ENCODE measurements at regions not wholly inside any gene's neighbourhood (a gene's known extent, or its start where the extent isn't known, plus 50 kb on each side); places are given as distances from the start of the nearest gene placed in this dataset.

DNA sequence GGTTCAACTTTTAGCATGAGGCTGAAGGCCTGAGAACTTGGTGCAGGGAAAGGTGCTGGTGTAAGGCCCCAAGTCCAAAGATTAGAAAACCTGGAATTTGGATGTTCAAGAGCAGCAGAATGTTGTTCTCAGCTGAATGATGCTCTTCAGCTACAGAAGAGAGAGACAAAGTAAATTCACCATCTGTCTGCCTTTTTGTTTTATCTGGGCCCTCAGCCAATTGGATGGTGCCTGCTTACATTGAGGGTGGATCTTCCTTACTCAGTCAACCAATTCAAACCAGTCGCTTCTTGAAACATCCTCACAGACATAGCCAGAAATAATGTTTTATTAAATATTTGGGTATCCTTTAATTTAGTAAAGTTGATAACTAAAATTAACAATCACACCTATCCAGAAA, 748.2 kb upstream of the ADAMTS5 start:
- BruUV-seq (replicated peaks) = no TSS peak
- H3K4me3 ChIP-seq (replicated peaks in 1 of 3; ENCODE audit: insufficient read depth in 1 of 3, low read depth in 1 of 3, low read length in 3 of 3) = no peak overlapping the region
- FAIRE-seq = no peak
- no peaks in the 10 kb centered on the region for H4K20me1 ChIP-seq (replicated peaks; ENCODE audit: control insufficient read depth, extremely low read depth, insufficient read depth, low read length)
- DNase-seq (ENCODE audit: low read depth, low spot score) = no peak
- no peak overlapping the region for H3K27ac ChIP-seq (ENCODE audit: insufficient read depth, low read depth, low read length)
- no peaks in the 10 kb centered on the region for H3K9me1 ChIP-seq (replicated peaks; ENCODE audit: control insufficient read depth, extremely low read depth, insufficient read depth, low read length)
- H3K4me1 ChIP-seq (ENCODE audit: control insufficient read depth, extremely low read depth, insufficient read depth, low read length) = no peaks in the 10 kb centered on the region
- TF ChIP-seq, protein P1, sequence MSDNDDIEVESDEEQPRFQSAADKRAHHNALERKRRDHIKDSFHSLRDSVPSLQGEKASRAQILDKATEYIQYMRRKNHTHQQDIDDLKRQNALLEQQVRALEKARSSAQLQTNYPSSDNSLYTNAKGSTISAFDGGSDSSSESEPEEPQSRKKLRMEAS (IDR thresholded peaks at IDR 0.05; ENCODE audit: insufficient read depth, insufficient read length) = no peak
- TF ChIP-seq POLR2AphosphoS5 (IDR thresholded peaks at IDR 0.05; ENCODE audit: insufficient read depth, low read depth, low read length) (no peak), GATA2 (IDR thresholded peaks at IDR 0.05; ENCODE audit: insufficient read depth, insufficient read length, low read depth, low read length) (no peak), EZH2 (IDR thresholded peaks at IDR 0.05; ENCODE audit: borderline replicate concordance, low read depth, low read length, severe bottlenecking) (no peak), FOS (IDR thresholded peaks at IDR 0.05; ENCODE audit: borderline replicate concordance, insufficient read depth, low read length) (no peak), MYC (IDR thresholded peaks at IDR 0.05; ENCODE audit: low read depth, low read length) (no peak), POLR2A (IDR thresholded peaks at IDR 0.05; ENCODE audit: low read depth, low read length) (no peak), JUN (IDR thresholded peaks at IDR 0.05; ENCODE audit: borderline replicate concordance, insufficient read depth, insufficient read length, low read depth) (no peak)
- TF ChIP-seq, protein P2, sequence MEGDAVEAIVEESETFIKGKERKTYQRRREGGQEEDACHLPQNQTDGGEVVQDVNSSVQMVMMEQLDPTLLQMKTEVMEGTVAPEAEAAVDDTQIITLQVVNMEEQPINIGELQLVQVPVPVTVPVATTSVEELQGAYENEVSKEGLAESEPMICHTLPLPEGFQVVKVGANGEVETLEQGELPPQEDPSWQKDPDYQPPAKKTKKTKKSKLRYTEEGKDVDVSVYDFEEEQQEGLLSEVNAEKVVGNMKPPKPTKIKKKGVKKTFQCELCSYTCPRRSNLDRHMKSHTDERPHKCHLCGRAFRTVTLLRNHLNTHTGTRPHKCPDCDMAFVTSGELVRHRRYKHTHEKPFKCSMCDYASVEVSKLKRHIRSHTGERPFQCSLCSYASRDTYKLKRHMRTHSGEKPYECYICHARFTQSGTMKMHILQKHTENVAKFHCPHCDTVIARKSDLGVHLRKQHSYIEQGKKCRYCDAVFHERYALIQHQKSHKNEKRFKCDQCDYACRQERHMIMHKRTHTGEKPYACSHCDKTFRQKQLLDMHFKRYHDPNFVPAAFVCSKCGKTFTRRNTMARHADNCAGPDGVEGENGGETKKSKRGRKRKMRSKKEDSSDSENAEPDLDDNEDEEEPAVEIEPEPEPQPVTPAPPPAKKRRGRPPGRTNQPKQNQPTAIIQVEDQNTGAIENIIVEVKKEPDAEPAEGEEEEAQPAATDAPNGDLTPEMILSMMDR (IDR thresholded peaks at IDR 0.05; ENCODE audit: extremely low read depth in 1 of 2, insufficient read depth in 1 of 2, low read depth in 1 of 2, low read length in 2 of 2) = no peak
- H3K9me3 ChIP-seq (replicated peaks; ENCODE audit: control insufficient read depth, insufficient read depth, low read length) = no peaks in the 10 kb centered on the region
- ChIA-PET POLR2A (no interaction called here), CTCF (interaction anchor here (1.2 to 1.9 kb wide), 2 partner anchors 11 to 1031 kb away, joined by 3 to 4 read pairs; no protein-coding TSS in a partner anchor)
- intact Hi-C loops (cut with micrococcal nuclease) = no loop called here
- no peak overlapping the region for H3K4me2 ChIP-seq (ENCODE audit: insufficient read depth, low read length)
- dilution Hi-C loops (cut with MboI; ENCODE audit: extremely low pct_ligation_motif_present, low sequenced_read_pairs) = no loop called here
- no peak overlapping the region for H2AFZ ChIP-seq (ENCODE audit: low read depth, low read length)
- H3K9ac ChIP-seq (replicated peaks; ENCODE audit: extremely low read depth, insufficient read depth, low read length) = no peak overlapping the region
- H3K79me2 ChIP-seq (ENCODE audit: control insufficient read depth, insufficient read depth, low read length) = no peaks in the 10 kb centered on the region
- no peaks in the 10 kb centered on the region for H3K27me3 ChIP-seq (ENCODE audit: control insufficient read depth in 2 of 2, insufficient read depth in 2 of 2, low read length in 2 of 2)
- no peaks in the 10 kb centered on the region for H3K36me3 ChIP-seq (ENCODE audit: control insufficient read depth in 2 of 2, extremely low read depth in 1 of 2, insufficient read depth in 2 of 2, low read length in 2 of 2)
